Loucy (cell line): ENCODE measurements at regions not wholly inside any gene's neighbourhood (a gene's known extent, or its start where the extent isn't known, plus 50 kb on each side); places are given as distances from the start of the nearest gene placed in this dataset.

Experiments
- H2AFZ ChIP-seq: fragments of 200-600 bp; sonication (generic); 2 replicates; pipeline ENCODE4 v1.6.0; 2016; ENCODE audit warnings: antibody characterized with exemption, mild to moderate bottlenecking, low read length, moderate library complexity
- H3F3A ChIP-seq: fragments of 200-600 bp; 2 replicates; pipeline ENCODE4 v1.6.0; 2016; ENCODE audit warnings: antibody characterized with exemption, low read depth, mild to moderate bottlenecking
- H3K27me3 ChIP-seq: fragments of 200-600 bp; sonication (generic); 2 replicates; pipeline ENCODE4 v1.6.1; 2014; ENCODE audit warnings: low read length, mild to moderate bottlenecking; ENCODE audit not compliant: insufficient read depth, poor library complexity, severe bottlenecking
- H3K36me3 ChIP-seq: fragments of 200-600 bp; sonication (generic); 2 replicates; pipeline ENCODE4 v1.6.1; 2016; ENCODE audit warnings: low read length; ENCODE audit not compliant: insufficient read depth
- H3K4me1 ChIP-seq: fragments of 200-600 bp; sonication (generic); 2 replicates; pipeline ENCODE4 v1.5.1; 2014; ENCODE audit warnings: low read length, mild to moderate bottlenecking; ENCODE audit not compliant: insufficient read depth, poor library complexity, severe bottlenecking
- H3K4me2 ChIP-seq: fragments of 200-600 bp; sonication (generic); 2 replicates; pipeline ENCODE4 v1.6.0; 2014; ENCODE audit warnings: antibody characterized with exemption, low read length, low read depth, mild to moderate bottlenecking; ENCODE audit not compliant: poor library complexity, severe bottlenecking
- H3K4me3 ChIP-seq: fragments of 200-600 bp; sonication (generic); 2 replicates; pipeline ENCODE4 v1.5.1; 2014; ENCODE audit warnings: low read length, mild to moderate bottlenecking, mixed read lengths; ENCODE audit not compliant: poor library complexity, severe bottlenecking
- H3K79me2 ChIP-seq: fragments of 200-600 bp; sonication (generic); 2 replicates; pipeline ENCODE4 v1.6.1; 2014; ENCODE audit warnings: low read length; ENCODE audit not compliant: insufficient read depth
- H3K9ac ChIP-seq: fragments of 200-600 bp; sonication (generic); 2 replicates; pipeline ENCODE4 v1.6.0; 2014; ENCODE audit warnings: mild to moderate bottlenecking, low read depth, low read length, moderate library complexity; ENCODE audit not compliant: poor library complexity, severe bottlenecking
- H3K9me2 ChIP-seq: fragments of 200-600 bp; sonication (generic); replicated peaks from 2 replicates; pipeline ENCODE4 v1.6.1; 2016; ENCODE audit warnings: low read depth, low read length, mixed read lengths
- H3K9me3 ChIP-seq: fragments of 200-600 bp; sonication (generic); 2 replicates; pipeline ENCODE4 v1.6.1; 2014; ENCODE audit warnings: mild to moderate bottlenecking, antibody characterized with exemption, low read length, low read depth; ENCODE audit not compliant: insufficient read depth
- H4K20me1 ChIP-seq: fragments of 200-600 bp; sonication (generic); 2 replicates; pipeline ENCODE4 v1.6.0; 2014; ENCODE audit warnings: antibody characterized with exemption, low read length, mild to moderate bottlenecking; ENCODE audit not compliant: insufficient read depth, poor library complexity, severe bottlenecking
- EZH2phosphoT487 ChIP-seq: fragments of 200-600 bp; IDR thresholded peaks from 2 replicates; pipeline ENCODE4 v1.6.1; 2018; ENCODE audit warnings: antibody characterized with exemption, mild to moderate bottlenecking, moderate library complexity, borderline replicate concordance
- TF ChIP-seq, protein P1 (sequence below): fragments of 200-600 bp; sonication (generic); conservative IDR thresholded peaks from 2 replicates; pipeline ENCODE4 v1.5.1; 2014; ENCODE audit warnings: mild to moderate bottlenecking, antibody characterized with exemption, low read length

DNA sequence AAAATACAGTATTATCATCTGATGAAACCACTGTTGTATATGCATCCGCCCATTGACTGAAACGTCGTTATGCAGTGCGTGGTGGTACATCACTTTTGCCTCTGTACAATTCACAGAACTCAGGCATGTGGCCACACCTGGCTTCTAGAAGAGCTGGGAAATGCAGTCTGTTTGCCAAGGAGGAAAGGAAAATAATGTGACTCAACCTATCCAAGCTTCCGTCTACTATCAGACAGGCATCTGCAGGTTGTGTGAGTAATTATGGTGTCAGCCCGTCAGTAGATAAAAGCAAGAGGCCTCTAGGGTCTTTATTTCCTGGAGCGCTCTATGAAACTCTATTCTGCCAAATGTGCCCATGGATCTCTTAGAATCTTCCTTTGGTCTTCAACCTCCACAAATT is 111.6 kb downstream of the BBS10 start:
- H3K4me1 ChIP-seq: no peaks in the 10 kb centered on the region

DNA sequence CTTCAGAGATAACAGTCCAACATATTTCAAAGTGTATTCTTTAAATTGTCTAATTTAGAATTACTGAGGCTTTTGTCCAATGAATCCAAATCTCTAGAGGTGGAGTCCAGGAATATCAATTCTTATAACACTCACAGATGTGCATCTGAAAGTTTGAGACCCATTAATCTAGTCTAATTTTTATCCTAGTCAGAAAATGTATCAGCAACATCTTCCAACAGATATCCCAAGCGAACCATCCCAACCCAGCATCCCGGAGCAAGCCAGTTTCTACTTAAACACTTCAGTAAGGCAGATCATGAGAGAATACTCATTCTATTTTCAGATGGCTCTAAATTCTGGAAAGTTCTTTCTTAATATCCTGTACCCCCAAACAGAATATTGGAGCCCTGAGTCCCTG is 113.5 kb downstream of the BBS10 start:
- no peaks in the 10 kb centered on the region for H3F3A ChIP-seq
- no peaks in the 10 kb centered on the region for H4K20me1 ChIP-seq
- TF ChIP-seq, protein P1, sequence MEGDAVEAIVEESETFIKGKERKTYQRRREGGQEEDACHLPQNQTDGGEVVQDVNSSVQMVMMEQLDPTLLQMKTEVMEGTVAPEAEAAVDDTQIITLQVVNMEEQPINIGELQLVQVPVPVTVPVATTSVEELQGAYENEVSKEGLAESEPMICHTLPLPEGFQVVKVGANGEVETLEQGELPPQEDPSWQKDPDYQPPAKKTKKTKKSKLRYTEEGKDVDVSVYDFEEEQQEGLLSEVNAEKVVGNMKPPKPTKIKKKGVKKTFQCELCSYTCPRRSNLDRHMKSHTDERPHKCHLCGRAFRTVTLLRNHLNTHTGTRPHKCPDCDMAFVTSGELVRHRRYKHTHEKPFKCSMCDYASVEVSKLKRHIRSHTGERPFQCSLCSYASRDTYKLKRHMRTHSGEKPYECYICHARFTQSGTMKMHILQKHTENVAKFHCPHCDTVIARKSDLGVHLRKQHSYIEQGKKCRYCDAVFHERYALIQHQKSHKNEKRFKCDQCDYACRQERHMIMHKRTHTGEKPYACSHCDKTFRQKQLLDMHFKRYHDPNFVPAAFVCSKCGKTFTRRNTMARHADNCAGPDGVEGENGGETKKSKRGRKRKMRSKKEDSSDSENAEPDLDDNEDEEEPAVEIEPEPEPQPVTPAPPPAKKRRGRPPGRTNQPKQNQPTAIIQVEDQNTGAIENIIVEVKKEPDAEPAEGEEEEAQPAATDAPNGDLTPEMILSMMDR: no peak
- TF ChIP-seq EZH2phosphoT487: no peak
- no peaks in the 10 kb centered on the region for H3K9me3 ChIP-seq
- no peaks in the 10 kb centered on the region for H3K27me3 ChIP-seq
- H3K4me3 ChIP-seq: no peak overlapping the region
- H2AFZ ChIP-seq: no peak overlapping the region
- no peaks in the 10 kb centered on the region for H3K4me1 ChIP-seq
- no peaks in the 10 kb centered on the region for H3K9me2 ChIP-seq
- H3K9ac ChIP-seq: no peak overlapping the region
- H3K79me2 ChIP-seq: no peaks in the 10 kb centered on the region
- no peaks in the 10 kb centered on the region for H3K36me3 ChIP-seq
- H3K4me2 ChIP-seq: no peak overlapping the region

More for the DNA sequence above, 111.6 kb downstream of the BBS10 start:
- TF ChIP-seq EZH2phosphoT487: no peak
- TF ChIP-seq, protein P1: no peak
- H3K9me2 ChIP-seq: no peaks in the 10 kb centered on the region
- no peaks in the 10 kb centered on the region for H3F3A ChIP-seq
- H4K20me1 ChIP-seq: no peaks in the 10 kb centered on the region
- no peak overlapping the region for H3K9ac ChIP-seq
- no peaks in the 10 kb centered on the region for H3K27me3 ChIP-seq
- no peaks in the 10 kb centered on the region for H3K36me3 ChIP-seq
- no peak overlapping the region for H3K4me2 ChIP-seq
- H2AFZ ChIP-seq: no peak overlapping the region
- no peaks in the 10 kb centered on the region for H3K79me2 ChIP-seq
- no peaks in the 10 kb centered on the region for H3K9me3 ChIP-seq
- H3K4me3 ChIP-seq: no peak overlapping the region

DNA sequence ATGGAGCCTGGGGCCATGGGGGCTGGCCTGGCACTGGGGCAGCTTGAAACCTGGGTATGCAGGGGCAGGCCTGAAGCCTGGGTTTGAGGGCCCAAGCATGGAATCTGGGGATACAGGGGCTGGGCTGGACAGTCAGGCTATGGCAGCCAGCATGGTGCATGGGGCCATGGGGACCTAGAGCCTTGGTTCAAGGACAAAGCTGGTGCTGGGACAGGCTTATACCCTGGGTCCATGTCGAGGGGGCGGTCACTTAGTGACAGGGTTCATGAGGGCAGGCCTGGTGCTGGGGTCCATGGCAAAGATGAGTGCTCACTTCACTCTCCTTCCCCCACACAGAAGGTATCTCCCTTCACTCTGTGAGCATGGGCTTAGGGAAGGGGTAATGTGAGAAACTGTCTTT is 116.2 kb downstream of the BBS10 start:
- Histone ChIP-seq H3K27me3 (no peaks in the 10 kb centered on the region), H3K4me1 (no peaks in the 10 kb centered on the region), H3F3A (no peaks in the 10 kb centered on the region), H3K4me2 (no peak overlapping the region), H3K79me2 (no peaks in the 10 kb centered on the region), H3K9ac (no peak overlapping the region), H3K9me2 (no peaks in the 10 kb centered on the region), H4K20me1 (no peaks in the 10 kb centered on the region), H2AFZ (no peak overlapping the region), H3K4me3 (no peak overlapping the region), H3K9me3 (no peaks in the 10 kb centered on the region), H3K36me3 (no peaks in the 10 kb centered on the region)
- TF ChIP-seq EZH2phosphoT487: no peak

DNA sequence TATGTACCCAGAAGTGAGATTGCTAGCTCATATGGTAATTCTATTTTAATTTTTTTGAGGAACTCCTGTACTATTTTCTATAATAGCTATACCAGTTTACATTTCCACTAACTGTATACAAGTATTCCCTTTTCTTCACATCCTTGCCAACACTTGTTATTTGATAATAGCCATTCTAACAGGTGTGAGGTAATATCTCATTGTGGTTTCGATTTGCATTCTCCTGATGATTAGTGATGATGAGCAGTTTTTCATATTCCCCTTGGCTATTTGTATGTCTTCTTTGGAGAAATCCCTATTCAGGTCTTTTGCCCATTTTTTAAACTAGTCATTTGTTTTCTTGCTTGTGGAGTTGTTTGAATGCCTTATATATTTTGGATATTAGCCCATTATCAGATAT is 121.3 kb downstream of the BBS10 start:
- TF ChIP-seq EZH2phosphoT487: no peak
- TF ChIP-seq, protein P1: no peak
- no peak overlapping the region for H2AFZ ChIP-seq
- no peak overlapping the region for H3K4me2 ChIP-seq
- H3K9ac ChIP-seq: no peak overlapping the region
- no peaks in the 10 kb centered on the region for H3K79me2 ChIP-seq
- H3K9me2 ChIP-seq: no peaks in the 10 kb centered on the region
- no peaks in the 10 kb centered on the region for H3K27me3 ChIP-seq
- no peaks in the 10 kb centered on the region for H3F3A ChIP-seq
- no peaks in the 10 kb centered on the region for H3K9me3 ChIP-seq
- H4K20me1 ChIP-seq: no peaks in the 10 kb centered on the region
- H3K36me3 ChIP-seq: no peaks in the 10 kb centered on the region
- no peak overlapping the region for H3K4me3 ChIP-seq
- H3K4me1 ChIP-seq: no peaks in the 10 kb centered on the region
